ENCODE measurements at regions not wholly inside any gene's neighbourhood (a gene's known extent, or its start where the extent isn't known, plus 50 kb on each side); places are given as distances from the start of the nearest gene placed in this dataset.
"Not testable (repeated sequence)": the region's sequence is repeated elsewhere in the genome, so short reads cannot be mapped to it uniquely, and the experiment has no call there.

- no peak for ATAC-seq
Observed at GRCh38 chr13:44024167-44024845, 144.6 kb downstream of the LACC1 start.

- ATAC-seq, result no peak
Observed at GRCh38 chr13:44024846-44025195, 145.1 kb downstream of the LACC1 start.

GRCh38 chr13:44026194-44026593, 146.5 kb downstream of the LACC1 start:
- no peak for ATAC-seq

- no peak for ATAC-seq
Observed at GRCh38 chr13:44028734-44029133, 149.0 kb downstream of the LACC1 start.

- no peak for ATAC-seq
Observed at GRCh38 chr13:44030615-44031014, 150.9 kb downstream of the LACC1 start.

- no peak for ATAC-seq
Observed at GRCh38 chr13:44031555-44031954, 151.9 kb downstream of the LACC1 start.

GRCh38 chr13:44032802-44033201, 153.1 kb downstream of the LACC1 start:
- no peak for ATAC-seq

GRCh38 chr13:44035400-44035799, 155.7 kb downstream of the LACC1 start:
- no peak for ATAC-seq

- ATAC-seq, result no peak
Observed at GRCh38 chr13:44040070-44040817, 160.5 kb downstream of the LACC1 start.

GRCh38 chr13:44040818-44041100, 161.1 kb downstream of the LACC1 start:
- no peak for ATAC-seq

- no peak for ATAC-seq
Observed at GRCh38 chr13:44044547-44045179, 165.0 kb downstream of the LACC1 start.

- ATAC-seq, result no peak
Observed at GRCh38 chr13:44045180-44045562, 165.5 kb downstream of the LACC1 start.

GRCh38 chr13:44046428-44046827, 166.7 kb downstream of the LACC1 start:
- ATAC-seq, result no peak

- ATAC-seq, result no peak
Observed at GRCh38 chr13:44048326-44048725, 168.6 kb downstream of the LACC1 start.

GRCh38 chr13:44049081-44049945, 169.6 kb downstream of the LACC1 start:
- ATAC-seq, result no peak

- no peak for ATAC-seq
Observed at GRCh38 chr13:44050450-44051063, 170.9 kb downstream of the LACC1 start.

- no peak for ATAC-seq
Observed at GRCh38 chr13:44051405-44051804, 171.7 kb downstream of the LACC1 start.

- no peak for ATAC-seq
Observed at GRCh38 chr13:44051918-44052675, 172.4 kb downstream of the LACC1 start.

- no peak for ATAC-seq
Observed at GRCh38 chr13:44052780-44053184, 173.1 kb downstream of the LACC1 start.

GRCh38 chr13:44053208-44053607, 173.5 kb downstream of the LACC1 start:
- ATAC-seq, result no peak

GRCh38 chr13:44054525-44054924, 174.8 kb downstream of the LACC1 start:
- no peak for ATAC-seq

GRCh38 chr13:44055681-44056080, 176.0 kb downstream of the LACC1 start:
- not testable (repeated sequence) for ATAC-seq

Measured in activated CD4-positive, CD25-positive, alpha-beta regulatory T cell treated with anti-CD3 and anti-CD28 coated beads, Interleukin-2, amount 50 U/mL, for 24 hours (primary cell).